GM23338 (cell line): ENCODE measurements at regions not wholly inside any gene's neighbourhood (a gene's known extent, or its start where the extent isn't known, plus 50 kb on each side); places are given as distances from the start of the nearest gene placed in this dataset.

Experiments
- ATAC-seq: fragments of 200-7000 bp; cut with Tn5 transposase; 3 replicates; pipeline ENCODE4 v1.9.1; 2020
- DNase-seq: peaks from one replicate; pipeline ENCODE4 v3.0.0-alpha.2; 2015; ENCODE audit warnings: low spot score
- H2AFZ ChIP-seq: fragments of 200-600 bp; sonication (generic); 2 replicates; pipeline ENCODE4 v1.8.0; 2016; ENCODE audit warnings: antibody characterized with exemption, mild to moderate bottlenecking, moderate library complexity
- H3F3A ChIP-seq: fragments of 200-600 bp; sonication (generic); replicated peaks from 2 replicates; pipeline ENCODE4 v1.8.0; 2017; ENCODE audit warnings: antibody characterized with exemption, mixed run types, low read depth
- H3K27ac ChIP-seq: fragments of 200-600 bp; sonication (generic); 2 replicates; pipeline ENCODE4 v1.6.1; 2016; ENCODE audit warnings: low read depth
- H3K27me3 ChIP-seq: fragments of 200-600 bp; sonication (generic); 2 replicates; pipeline ENCODE4 v1.8.0; 2016; ENCODE audit warnings: mild to moderate bottlenecking, mixed run types, moderate library complexity; ENCODE audit not compliant: insufficient read depth
- H3K36me3 ChIP-seq: fragments of 200-600 bp; sonication (generic); 2 replicates; pipeline ENCODE4 v1.8.0; 2016; ENCODE audit warnings: mild to moderate bottlenecking; ENCODE audit not compliant: insufficient read depth
- H3K4me1 ChIP-seq: fragments of 200-600 bp; sonication (generic); 2 replicates; pipeline ENCODE4 v1.8.0; 2016; ENCODE audit warnings: mild to moderate bottlenecking, moderate library complexity; ENCODE audit not compliant: insufficient read depth
- H3K4me2 ChIP-seq: fragments of 200-600 bp; sonication (generic); 2 replicates; pipeline ENCODE4 v1.7.1; 2017; ENCODE audit warnings: mixed run types
- H3K4me3 ChIP-seq: fragments of 200-600 bp; sonication (generic); 2 replicates; pipeline ENCODE4 v1.6.1; 2016; ENCODE audit warnings: mixed run types
- H3K79me2 ChIP-seq: fragments of 200-600 bp; sonication (generic); replicated peaks from 2 replicates; pipeline ENCODE4 v1.8.0; 2017; ENCODE audit warnings: mild to moderate bottlenecking; ENCODE audit not compliant: insufficient read depth
- H3K9me2 ChIP-seq: fragments of 200-600 bp; sonication (generic); 2 replicates; pipeline ENCODE4 v1.8.0; 2017; ENCODE audit not compliant: insufficient read depth
- H4K20me1 ChIP-seq: fragments of 200-600 bp; sonication (generic); replicated peaks from 2 replicates; pipeline ENCODE4 v1.8.0; 2017; ENCODE audit warnings: mild to moderate bottlenecking; ENCODE audit not compliant: insufficient read depth
- H3K27ac Mint-ChIP-seq: 2 replicates; pipeline ENCODE4 v1.8.0; 2020; ENCODE audit warnings: inconsistent platforms, mild to moderate bottlenecking, moderate library complexity, mixed read lengths
- H3K27me3 Mint-ChIP-seq: 3 replicates; pipeline ENCODE4 v1.8.0; 2022; ENCODE audit warnings: low read depth, mild to moderate bottlenecking, moderate library complexity, mixed read lengths, inconsistent platforms; ENCODE audit not compliant: insufficient read depth, poor library complexity
- H3K36me3 Mint-ChIP-seq: 3 replicates; pipeline ENCODE4 v1.8.0; 2021; ENCODE audit warnings: low read depth, mild to moderate bottlenecking, inconsistent platforms, moderate library complexity, mixed read lengths
- H3K4me1 Mint-ChIP-seq: 3 replicates; pipeline ENCODE4 v1.8.0; 2020; ENCODE audit warnings: mild to moderate bottlenecking, inconsistent platforms, mixed read lengths
- H3K4me3 Mint-ChIP-seq: 3 replicates; pipeline ENCODE4 v1.8.0; 2021; ENCODE audit warnings: moderate library complexity, mild to moderate bottlenecking, inconsistent platforms, mixed read lengths
- H3K9me3 Mint-ChIP-seq: 3 replicates; pipeline ENCODE4 v1.8.0; 2020; ENCODE audit warnings: moderate library complexity, mild to moderate bottlenecking, inconsistent platforms, mixed read lengths
- CREB1 ChIP-seq: fragments of 250-450 bp; sonication (Bioruptor Pico); IDR thresholded peaks from 2 replicates; pipeline ENCODE4 v1.5.0; 2020; ENCODE audit warnings: low read depth, mild to moderate bottlenecking, moderate library complexity
- CTCF ChIP-seq, 2 experiments: fragments of 200-600 bp in 1 of 2; sonication (generic) in 1 of 2; conservative IDR thresholded peaks; 2 replicates each; pipeline versions ENCODE4 v1.5.1 to v1.6.1; 2016 to 2017; ENCODE audit warnings: antibody characterized with exemption in 2 of 2, low read depth in 2 of 2, mild to moderate bottlenecking in 2 of 2, moderate library complexity in 1 of 2
- EZH2 ChIP-seq: fragments of 200-600 bp; sonication (generic); IDR thresholded peaks from one replicate; pipeline ENCODE4 v1.8.0; 2017; ENCODE audit warnings: antibody characterized with exemption, mild to moderate bottlenecking, low read depth; ENCODE audit not compliant: unreplicated experiment
- EZH2phosphoT487 ChIP-seq: fragments of 200-600 bp; sonication (generic); IDR thresholded peaks from one replicate; pipeline ENCODE4 v1.8.1; 2018; ENCODE audit warnings: antibody characterized with exemption; ENCODE audit not compliant: unreplicated experiment
- NANOG ChIP-seq: IDR thresholded peaks from 2 replicates; pipeline ENCODE4 v1.6.1; 2016; ENCODE audit warnings: antibody characterized with exemption, borderline replicate concordance
- POLR2AphosphoS5 ChIP-seq: IDR thresholded peaks from 2 replicates; pipeline ENCODE4 v1.6.1; 2016; ENCODE audit warnings: antibody characterized with exemption, low read depth
- STAT1 ChIP-seq: IDR thresholded peaks from one replicate; pipeline ENCODE4 v1.6.1; 2016; ENCODE audit warnings: antibody characterized with exemption; ENCODE audit not compliant: unreplicated experiment
- ZNF114 ChIP-seq: fragments of 250-450 bp; sonication (Bioruptor Pico); IDR thresholded peaks from 2 replicates; pipeline ENCODE4 v1.5.0; 2020; ENCODE audit warnings: mild to moderate bottlenecking, moderate library complexity
- ZNF331 ChIP-seq: fragments of 250-450 bp; sonication (Bioruptor Pico); IDR thresholded peaks from 2 replicates; pipeline ENCODE4 v1.5.0; 2020; ENCODE audit warnings: low read depth, mild to moderate bottlenecking, moderate library complexity
- TF ChIP-seq, protein P1 (sequence below): IDR thresholded peaks from 2 replicates; pipeline ENCODE4 v1.6.1; 2016; ENCODE audit warnings: antibody characterized with exemption
- TF ChIP-seq, protein P2 (sequence below): IDR thresholded peaks from one replicate; pipeline ENCODE4 v1.6.1; 2018; ENCODE audit warnings: antibody characterized with exemption; ENCODE audit not compliant: unreplicated experiment

- H3K4me1 Mint-ChIP-seq, result no peaks in the 10 kb centered on the region
- H3K4me1 ChIP-seq, result no peaks in the 10 kb centered on the region
- H3K79me2 ChIP-seq, result no peaks in the 10 kb centered on the region
- no peaks in the 10 kb centered on the region for H3K27me3 ChIP-seq
- ATAC-seq (no peak), DNase-seq (no peak)
- no peaks in the 10 kb centered on the region for H4K20me1 ChIP-seq
- peaks cover 4% of the 10 kb centered on the region; the same call in 1 of the 3 replicates for H3K36me3 Mint-ChIP-seq
- no peak overlapping the region for H3K4me3 ChIP-seq
- no peak overlapping the region for H3K27ac Mint-ChIP-seq
- H3K27ac ChIP-seq, result no peak overlapping the region
- peaks cover 7% of the 10 kb centered on the region for H3K27me3 Mint-ChIP-seq
- no peak overlapping the region for H3K4me3 Mint-ChIP-seq
- no peak overlapping the region for H3K4me2 ChIP-seq
- H3K9me3 Mint-ChIP-seq, result peaks cover 10% of the 10 kb centered on the region; the same call in 2 of the 3 replicates
- TF ChIP-seq ZNF114 (CRISPR knock-in tag) (no peak), CTCF (conservative IDR thresholded peaks at IDR 0.05; ENCODE audit: low read depth in 2 of 2) (no peak), NANOG (no peak), STAT1 (no peak), ZNF331 (CRISPR knock-in tag) (no peak), POLR2AphosphoS5 (no peak), EZH2phosphoT487 (no peak), CREB1 (CRISPR knock-in tag) (no peak), EZH2 (no peak)
- TF ChIP-seq, protein P1, sequence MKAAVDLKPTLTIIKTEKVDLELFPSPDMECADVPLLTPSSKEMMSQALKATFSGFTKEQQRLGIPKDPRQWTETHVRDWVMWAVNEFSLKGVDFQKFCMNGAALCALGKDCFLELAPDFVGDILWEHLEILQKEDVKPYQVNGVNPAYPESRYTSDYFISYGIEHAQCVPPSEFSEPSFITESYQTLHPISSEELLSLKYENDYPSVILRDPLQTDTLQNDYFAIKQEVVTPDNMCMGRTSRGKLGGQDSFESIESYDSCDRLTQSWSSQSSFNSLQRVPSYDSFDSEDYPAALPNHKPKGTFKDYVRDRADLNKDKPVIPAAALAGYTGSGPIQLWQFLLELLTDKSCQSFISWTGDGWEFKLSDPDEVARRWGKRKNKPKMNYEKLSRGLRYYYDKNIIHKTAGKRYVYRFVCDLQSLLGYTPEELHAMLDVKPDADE, result no peak
- TF ChIP-seq, protein P2, sequence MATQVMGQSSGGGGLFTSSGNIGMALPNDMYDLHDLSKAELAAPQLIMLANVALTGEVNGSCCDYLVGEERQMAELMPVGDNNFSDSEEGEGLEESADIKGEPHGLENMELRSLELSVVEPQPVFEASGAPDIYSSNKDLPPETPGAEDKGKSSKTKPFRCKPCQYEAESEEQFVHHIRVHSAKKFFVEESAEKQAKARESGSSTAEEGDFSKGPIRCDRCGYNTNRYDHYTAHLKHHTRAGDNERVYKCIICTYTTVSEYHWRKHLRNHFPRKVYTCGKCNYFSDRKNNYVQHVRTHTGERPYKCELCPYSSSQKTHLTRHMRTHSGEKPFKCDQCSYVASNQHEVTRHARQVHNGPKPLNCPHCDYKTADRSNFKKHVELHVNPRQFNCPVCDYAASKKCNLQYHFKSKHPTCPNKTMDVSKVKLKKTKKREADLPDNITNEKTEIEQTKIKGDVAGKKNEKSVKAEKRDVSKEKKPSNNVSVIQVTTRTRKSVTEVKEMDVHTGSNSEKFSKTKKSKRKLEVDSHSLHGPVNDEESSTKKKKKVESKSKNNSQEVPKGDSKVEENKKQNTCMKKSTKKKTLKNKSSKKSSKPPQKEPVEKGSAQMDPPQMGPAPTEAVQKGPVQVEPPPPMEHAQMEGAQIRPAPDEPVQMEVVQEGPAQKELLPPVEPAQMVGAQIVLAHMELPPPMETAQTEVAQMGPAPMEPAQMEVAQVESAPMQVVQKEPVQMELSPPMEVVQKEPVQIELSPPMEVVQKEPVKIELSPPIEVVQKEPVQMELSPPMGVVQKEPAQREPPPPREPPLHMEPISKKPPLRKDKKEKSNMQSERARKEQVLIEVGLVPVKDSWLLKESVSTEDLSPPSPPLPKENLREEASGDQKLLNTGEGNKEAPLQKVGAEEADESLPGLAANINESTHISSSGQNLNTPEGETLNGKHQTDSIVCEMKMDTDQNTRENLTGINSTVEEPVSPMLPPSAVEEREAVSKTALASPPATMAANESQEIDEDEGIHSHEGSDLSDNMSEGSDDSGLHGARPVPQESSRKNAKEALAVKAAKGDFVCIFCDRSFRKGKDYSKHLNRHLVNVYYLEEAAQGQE, result no peak
- no peak overlapping the region for H2AFZ ChIP-seq
- H3F3A ChIP-seq, result no peaks in the 10 kb centered on the region
- H3K9me2 ChIP-seq, result peaks cover 12% of the 10 kb centered on the region; the same call in 1 of the 2 replicates
- H3K36me3 ChIP-seq, result no peaks in the 10 kb centered on the region
Measured at GRCh38 chr1:79679916-79680315, 673.4 kb upstream of the ADGRL4 start.
